ENCODE measurements at regions not wholly inside any gene's neighbourhood (a gene's known extent, or its start where the extent isn't known, plus 50 kb on each side); places are given as distances from the start of the nearest gene placed in this dataset.
"Not testable (repeated sequence)": the region's sequence is repeated elsewhere in the genome, so short reads cannot be mapped to it uniquely, and the experiment has no call there.

DNA sequence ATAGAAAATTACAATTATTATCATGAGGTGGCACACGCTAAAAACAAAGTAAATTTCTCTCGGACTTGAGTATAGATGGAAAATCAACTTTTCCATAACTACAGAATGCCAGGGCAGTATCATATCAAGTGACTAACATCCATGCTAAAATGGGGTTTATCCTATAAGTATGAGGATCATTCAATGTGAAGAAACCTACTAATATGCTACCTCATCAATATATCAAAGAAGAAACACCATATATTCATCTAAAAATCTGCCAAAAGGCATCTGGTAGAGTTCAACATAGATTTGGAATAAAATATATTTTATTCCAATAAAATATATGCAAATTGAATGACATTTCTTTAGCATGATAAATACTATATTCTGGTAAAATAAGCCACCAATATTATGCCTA lies 894.4 kb downstream of the MCTP2 start:
- DNase-seq (ENCODE audit: low read depth), result no peak
- in situ Hi-C loops (cut with HindIII; ENCODE audit: low pct_unique_long_range_greater_than_20kb, low sequenced_read_pairs), result no loop called here

DNA sequence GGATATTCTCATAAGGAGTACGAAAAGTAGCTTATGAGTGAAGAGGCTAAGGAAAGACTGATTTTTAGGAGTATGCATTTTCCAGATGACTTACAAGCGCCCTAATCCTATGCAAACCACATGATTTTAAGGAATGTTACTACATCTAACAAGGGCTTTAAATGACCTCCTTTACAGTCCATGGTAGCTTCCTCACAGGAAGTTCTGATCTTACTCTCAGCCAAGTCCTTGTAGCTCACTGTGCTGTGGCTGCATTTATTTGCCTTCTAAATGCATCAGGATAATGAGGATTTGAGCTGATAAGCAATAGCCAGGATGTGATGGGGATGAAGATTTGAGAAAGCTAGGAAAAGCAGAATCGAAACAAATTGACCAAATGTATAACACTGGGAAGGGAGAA lies 896.0 kb downstream of the MCTP2 start:
- DNase-seq (ENCODE audit: low read depth), result no peak
- in situ Hi-C loops (cut with HindIII; ENCODE audit: low pct_unique_long_range_greater_than_20kb, low sequenced_read_pairs), result no loop called here

DNA sequence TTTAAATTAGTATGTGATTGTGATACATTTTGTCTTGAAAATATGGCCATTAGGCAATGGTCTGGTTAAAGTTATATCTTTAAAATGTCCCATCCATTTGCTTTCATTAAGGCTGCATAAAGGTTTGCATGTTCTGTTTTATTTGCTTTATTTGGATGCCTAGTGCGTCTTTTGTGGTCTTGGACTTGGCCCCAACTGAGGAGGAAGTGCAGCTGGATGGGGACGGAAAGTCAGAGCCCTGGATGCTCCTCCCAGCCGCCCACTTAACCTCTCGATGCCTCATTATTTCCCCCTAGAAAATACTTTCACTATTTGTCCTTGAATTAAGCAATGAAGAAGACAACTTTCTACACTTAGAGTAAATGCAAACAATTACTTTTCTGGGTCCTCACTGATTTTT lies 898.2 kb downstream of the MCTP2 start:
- no peak for DNase-seq (ENCODE audit: low read depth)

DNA sequence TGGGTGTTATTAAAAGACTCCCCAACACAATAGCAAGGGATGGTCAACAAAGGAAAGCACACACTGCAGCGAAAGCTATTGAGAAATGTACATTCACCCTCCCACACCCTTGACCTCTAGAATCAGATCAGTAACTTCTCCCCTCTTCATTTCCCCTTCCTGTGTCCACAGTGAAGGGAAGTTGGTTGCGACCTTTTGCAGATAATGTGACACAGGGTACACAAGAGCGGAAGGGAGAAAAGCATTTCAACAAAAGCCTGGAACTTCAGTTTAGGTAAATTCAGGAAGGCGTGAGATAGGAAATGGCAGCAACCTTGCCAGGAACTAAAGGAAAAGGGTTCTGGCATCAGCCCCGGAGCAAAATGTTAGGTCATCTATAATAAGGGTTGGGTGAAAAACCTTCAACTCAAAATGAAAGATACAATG lies 899.8 kb downstream of the MCTP2 start:
- in situ Hi-C loops (cut with HindIII; ENCODE audit: low pct_unique_long_range_greater_than_20kb, low sequenced_read_pairs), result no loop called here
- DNase-seq (ENCODE audit: low read depth), result no peak

More for the DNA sequence above, 898.2 kb downstream of the MCTP2 start:
- in situ Hi-C loops (cut with HindIII; ENCODE audit: low pct_unique_long_range_greater_than_20kb, low sequenced_read_pairs), result no loop called here

DNA sequence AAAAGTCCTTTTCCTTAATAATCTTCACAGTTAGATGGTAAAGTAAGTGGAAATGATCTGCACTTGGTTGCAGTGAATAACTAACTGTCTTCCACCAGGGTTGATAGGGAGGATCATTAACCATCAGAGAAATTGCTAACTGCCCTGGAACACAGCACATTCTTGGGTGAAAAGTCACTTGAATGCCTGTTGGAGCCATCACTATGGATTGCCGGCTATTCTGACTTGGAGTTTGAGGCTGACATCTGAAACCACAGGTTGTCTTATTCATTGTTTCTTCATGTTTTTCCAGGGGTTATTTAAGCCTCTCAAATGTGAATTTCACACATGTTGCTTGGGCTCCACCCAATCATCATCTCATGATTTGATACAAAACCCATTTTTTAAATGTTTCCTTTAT lies 901.4 kb downstream of the MCTP2 start:
- peak; percentile 44 for DNase-seq (ENCODE audit: low read depth)
- in situ Hi-C loops (cut with HindIII; ENCODE audit: low pct_unique_long_range_greater_than_20kb, low sequenced_read_pairs), result no loop called here

DNA sequence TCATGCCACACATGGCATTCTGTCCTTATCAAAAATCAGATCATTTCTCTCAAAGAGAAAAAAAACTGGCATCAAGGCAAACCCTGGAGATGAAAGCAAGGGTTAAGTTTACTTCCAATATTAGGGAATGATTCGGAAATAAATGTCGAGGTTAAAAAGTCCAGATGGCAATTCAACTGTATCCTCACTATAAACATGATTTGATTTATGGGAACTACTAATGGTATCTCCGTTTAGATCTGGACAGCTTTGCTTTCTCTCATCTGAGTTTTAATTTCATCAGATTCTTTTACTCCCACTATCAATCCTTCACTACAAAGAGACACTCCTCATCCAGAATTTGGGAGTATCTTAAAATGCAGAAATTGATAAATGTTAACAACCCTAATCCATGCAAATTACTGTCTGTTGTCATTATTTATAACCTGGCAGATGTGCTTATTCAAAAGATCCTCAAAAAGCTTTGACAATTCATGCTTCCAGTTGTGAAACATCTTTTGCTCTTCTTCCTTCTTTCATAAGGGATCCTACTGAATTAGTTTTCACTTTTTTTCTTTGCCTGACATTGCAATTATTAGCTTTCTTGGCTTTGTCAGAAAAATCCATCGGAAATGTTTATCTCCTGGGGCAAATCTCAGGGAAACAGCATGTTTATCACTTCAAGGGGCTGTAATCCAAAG lies 903.2 kb downstream of the MCTP2 start:
- DNase-seq (ENCODE audit: low read depth), result no peak
- in situ Hi-C loops (cut with HindIII; ENCODE audit: low pct_unique_long_range_greater_than_20kb, low sequenced_read_pairs), result no loop called here

DNA sequence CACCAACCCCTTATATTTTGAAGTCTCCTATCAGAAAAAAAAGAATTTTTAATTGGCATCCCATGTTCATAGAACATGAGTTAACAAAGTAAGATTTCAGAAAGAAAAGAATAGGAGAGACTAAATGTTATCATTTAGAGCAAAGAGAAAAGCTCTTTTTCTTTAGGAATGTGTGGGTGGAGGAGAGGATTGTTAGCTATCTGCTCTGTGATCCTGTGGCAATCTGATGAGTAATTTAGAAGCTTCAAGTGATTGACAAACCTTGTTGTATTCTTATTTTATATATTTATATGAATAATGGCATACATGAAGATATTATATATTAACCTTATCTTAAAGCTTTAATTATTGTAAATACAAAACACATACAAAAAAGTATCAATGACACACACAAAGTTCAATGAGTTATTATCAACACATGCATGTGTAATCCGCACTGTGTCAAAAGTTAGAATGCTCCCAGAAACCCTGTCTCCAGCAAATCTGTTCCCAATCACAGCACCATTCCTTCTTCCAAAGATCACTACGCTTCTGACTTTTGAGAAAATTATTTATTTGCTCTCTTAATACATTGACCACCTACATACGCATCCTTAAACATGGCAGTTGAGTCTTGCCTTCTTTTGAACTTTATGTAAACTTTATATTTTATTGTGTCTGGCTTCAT lies 907.4 kb downstream of the MCTP2 start:
- in situ Hi-C loops (cut with HindIII; ENCODE audit: low pct_unique_long_range_greater_than_20kb, low sequenced_read_pairs), result no loop called here
- DNase-seq (ENCODE audit: low read depth), result no peak

DNA sequence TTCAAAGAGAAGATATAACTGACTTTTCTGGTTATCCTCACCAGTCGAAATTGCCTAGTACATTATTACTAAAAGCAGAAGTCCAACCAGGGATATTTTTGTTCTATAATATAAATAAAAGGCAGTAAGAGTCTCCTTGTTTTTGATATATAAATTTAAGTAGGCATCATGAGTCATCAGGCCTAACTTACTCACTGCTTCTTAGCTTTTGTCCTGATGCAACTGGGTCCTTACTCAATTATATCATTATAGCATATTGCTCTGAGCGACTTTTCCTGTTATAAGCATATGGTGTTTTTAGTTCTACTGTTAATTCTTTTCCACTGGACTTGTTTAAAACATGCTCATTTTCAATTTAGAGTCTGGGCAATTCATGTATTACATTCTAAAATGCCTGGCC lies 910.1 kb downstream of the MCTP2 start:
- in situ Hi-C loops (cut with HindIII; ENCODE audit: low pct_unique_long_range_greater_than_20kb, low sequenced_read_pairs), result no loop called here

DNA sequence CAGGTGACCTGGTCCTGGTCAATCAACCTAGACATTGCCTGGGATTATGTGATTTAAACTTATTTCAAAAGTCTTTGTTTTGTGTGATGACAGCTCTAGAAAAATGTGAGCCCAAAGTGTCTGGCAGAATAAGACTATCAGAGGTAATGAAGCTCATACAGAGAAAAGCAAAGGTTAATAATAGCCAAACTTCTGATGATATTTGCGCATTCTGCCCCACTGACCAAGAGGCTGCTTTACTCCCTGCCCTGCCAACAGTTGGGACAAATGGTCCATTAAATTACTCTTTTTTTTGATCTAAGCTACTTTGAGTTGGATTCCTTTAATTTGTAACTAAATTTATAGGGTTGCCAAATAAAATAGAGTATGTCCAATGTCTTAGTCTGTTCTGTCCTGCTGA lies 911.2 kb downstream of the MCTP2 start:
- peak; percentile 50 for DNase-seq (ENCODE audit: low read depth)
- in situ Hi-C loops (cut with HindIII; ENCODE audit: low pct_unique_long_range_greater_than_20kb, low sequenced_read_pairs), result no loop called here

More for the DNA sequence above, 910.1 kb downstream of the MCTP2 start:
- no peak for DNase-seq (ENCODE audit: low read depth)

DNA sequence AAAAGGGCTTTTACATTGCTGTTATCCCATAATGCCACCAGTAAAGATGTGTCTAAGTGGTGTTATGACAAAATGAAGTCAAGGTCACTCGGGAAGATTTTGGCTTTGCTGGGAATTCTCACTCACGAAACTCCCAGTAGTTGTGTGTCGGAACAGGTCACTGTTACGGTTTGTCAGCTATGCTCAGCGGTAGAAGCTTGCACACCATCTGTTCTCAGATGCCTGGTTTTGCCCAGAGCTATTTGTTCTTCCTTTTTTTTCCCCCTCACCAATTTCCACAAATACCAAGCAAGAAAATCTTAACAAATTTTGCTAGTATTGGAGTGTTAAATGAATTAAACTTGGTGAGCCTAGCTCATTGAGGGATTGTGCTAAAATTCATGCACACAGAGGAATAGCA lies 915.1 kb downstream of the MCTP2 start:
- DNase-seq (ENCODE audit: low read depth), result no peak
- in situ Hi-C loops (cut with HindIII; ENCODE audit: low pct_unique_long_range_greater_than_20kb, low sequenced_read_pairs), result no loop called here

DNA sequence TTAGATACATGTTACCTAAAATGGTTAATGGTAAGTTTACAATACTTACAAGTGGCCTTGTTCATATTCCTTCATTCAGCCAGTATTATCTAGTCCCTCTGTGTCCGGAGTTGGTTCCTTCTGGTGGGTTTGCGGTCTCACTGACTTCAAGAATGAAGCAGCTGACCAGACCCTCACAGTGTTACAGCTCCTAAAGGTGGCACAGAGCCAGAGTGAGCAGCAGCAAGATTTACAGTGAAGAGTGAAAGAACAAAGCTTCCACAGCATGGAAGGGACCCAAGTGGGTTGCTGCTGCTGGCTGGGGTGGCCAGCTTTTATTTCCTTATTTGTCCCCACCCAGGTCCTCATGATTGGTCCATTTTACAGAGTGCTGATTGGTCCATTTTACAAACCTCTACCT lies 916.8 kb downstream of the MCTP2 start:
- in situ Hi-C loops (cut with HindIII; ENCODE audit: low pct_unique_long_range_greater_than_20kb, low sequenced_read_pairs), result no loop called here
- DNase-seq (ENCODE audit: low read depth), result no peak

DNA sequence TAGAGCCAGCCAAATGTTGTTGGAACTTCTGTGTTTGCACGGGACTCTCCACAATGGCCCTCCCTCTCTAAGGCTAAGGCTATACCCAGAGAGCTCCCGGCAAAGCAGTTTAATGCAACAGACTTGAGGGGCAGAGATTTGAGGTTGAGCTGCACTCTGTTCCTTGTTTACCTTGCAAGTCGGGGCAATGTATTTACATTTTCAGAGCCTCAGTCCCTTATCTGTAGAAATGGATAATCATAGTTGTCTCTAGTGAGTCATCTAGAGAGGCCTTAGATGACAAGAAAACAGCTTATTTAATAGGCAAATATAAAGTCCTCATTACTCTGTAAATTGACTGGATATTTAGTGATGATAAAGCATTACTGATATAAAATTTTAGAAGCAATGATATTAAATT lies 917.7 kb downstream of the MCTP2 start:
- no peak for DNase-seq (ENCODE audit: low read depth)
- in situ Hi-C loops (cut with HindIII; ENCODE audit: low pct_unique_long_range_greater_than_20kb, low sequenced_read_pairs), result no loop called here

DNA sequence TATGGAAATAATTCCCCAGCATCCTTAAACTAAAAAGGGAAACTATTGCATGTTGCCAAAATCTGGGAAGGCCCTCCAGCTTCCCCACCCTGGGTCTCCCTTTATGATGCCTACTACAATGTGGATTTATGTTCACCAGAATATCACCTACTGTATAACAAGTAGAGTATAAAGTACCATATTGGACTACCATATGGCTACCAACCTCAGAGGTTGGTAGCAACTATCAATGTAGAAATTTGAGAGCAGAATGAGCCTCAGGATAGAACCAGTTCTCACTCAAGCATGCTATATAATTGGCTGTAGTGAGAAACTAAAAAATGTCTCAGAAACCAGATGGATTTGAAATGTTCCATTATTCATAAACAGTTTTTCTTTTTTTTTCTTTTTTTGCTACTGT lies 918.4 kb downstream of the MCTP2 start:
- DNase-seq (ENCODE audit: low read depth), result no peak

DNA sequence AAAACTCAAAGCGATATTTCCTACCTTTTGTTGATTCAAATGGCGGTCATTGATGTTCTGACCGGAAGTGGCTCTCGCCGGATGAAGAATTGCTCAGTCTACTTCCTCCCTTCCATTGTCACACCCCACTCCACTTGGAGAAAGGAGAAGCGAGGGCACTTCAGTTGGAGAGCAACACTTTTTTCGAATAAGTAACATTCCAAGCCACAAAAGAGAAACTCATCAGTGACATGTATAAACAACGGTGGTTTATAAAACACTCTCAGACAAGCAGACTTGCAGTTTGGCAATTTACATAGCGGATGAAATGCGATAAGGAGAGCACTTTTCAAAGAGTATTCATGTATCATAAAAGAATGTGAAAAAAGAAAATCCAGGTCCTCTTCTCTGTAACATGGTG lies 919.1 kb downstream of the MCTP2 start:
- DNase-seq (ENCODE audit: low read depth), result no peak
- in situ Hi-C loops (cut with HindIII; ENCODE audit: low pct_unique_long_range_greater_than_20kb, low sequenced_read_pairs), result no loop called here

More for the DNA sequence above, 918.4 kb downstream of the MCTP2 start:
- in situ Hi-C loops (cut with HindIII; ENCODE audit: low pct_unique_long_range_greater_than_20kb, low sequenced_read_pairs), result no loop called here

DNA sequence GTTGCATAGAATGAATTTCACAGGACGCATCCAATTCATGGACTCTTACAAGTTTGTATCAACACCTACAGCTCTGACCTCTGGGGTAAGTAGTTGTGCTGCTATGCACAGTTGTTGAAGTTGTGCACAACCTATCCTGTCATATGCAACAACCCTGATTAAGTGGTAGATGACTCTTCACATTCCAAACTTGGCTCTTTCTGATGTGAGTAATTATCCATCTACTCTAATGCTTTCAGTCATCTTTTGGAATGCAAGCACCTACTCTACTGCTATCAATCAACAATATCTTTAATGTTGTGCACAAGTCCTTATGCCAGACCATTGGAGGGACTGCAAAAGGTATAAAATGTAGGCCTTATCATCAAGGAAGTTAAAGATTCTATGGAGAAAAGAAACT lies 921.4 kb downstream of the MCTP2 start:
- no peak for DNase-seq (ENCODE audit: low read depth)
- in situ Hi-C loops (cut with HindIII; ENCODE audit: low pct_unique_long_range_greater_than_20kb, low sequenced_read_pairs), result no loop called here

DNA sequence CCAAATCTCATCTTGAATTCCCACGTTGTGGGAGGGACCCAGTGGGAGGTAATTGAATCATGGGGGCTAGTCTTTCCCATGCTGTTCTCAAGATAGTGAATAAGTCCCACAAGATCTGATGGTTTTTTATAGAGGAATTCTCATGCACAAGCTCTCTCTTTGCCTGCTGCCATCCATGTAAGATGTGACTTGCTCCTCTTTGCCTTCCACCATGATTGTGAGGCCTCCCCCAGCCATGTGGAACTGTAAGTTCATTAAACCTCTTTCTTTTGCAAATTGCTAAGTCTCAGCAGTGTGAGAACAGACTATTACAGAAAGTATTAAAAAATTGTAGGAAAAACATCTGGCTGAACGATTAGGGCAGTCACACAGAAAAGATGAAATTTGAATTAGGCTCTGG lies 921.8 kb downstream of the MCTP2 start:
- DNase-seq (ENCODE audit: low read depth); in situ Hi-C loops (cut with HindIII; ENCODE audit: low pct_unique_long_range_greater_than_20kb, low sequenced_read_pairs): not testable (repeated sequence)

DNA sequence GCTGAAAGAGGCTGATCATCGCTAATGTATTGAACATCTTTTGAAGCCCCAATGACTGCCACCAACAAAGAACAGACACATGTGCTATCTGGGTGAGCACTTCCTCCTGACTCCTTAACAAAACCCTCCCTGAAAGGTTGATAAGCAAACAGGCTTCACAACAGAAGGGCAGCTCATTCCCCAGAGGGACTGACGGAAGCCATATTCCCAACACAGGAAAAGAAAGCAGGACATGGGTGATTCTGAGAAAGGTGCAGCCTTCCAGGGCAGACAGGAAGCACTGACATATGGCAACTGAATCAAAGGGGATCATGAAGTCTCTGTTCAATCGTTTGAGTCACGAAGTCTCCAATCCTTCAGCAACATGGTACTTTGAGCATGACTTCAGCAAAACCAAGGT lies 929.0 kb downstream of the MCTP2 start:
- no peak for DNase-seq (ENCODE audit: low read depth)
- in situ Hi-C loops (cut with HindIII; ENCODE audit: low pct_unique_long_range_greater_than_20kb, low sequenced_read_pairs), result no loop called here

DNA sequence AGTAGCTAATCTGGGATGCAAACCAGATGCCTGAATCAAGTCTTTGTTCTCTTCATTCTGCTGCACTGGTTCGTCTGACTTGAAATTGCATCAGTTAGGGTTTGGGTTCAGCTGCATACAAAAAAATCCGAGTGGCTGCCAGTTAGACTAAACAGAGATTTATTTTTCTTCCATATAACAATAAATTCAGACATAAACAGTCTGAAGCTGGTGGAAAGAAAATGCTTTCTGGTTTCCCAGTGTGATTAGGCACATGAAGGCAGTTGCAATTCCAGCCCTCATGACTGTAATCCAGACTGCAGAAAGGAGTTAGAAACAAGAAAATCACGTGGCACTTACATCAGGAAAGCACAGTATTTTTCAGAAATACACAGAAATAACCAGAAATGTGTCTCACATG lies 930.7 kb downstream of the MCTP2 start:
- in situ Hi-C loops (cut with HindIII; ENCODE audit: low pct_unique_long_range_greater_than_20kb, low sequenced_read_pairs), result no loop called here
- no peak for DNase-seq (ENCODE audit: low read depth)

DNA sequence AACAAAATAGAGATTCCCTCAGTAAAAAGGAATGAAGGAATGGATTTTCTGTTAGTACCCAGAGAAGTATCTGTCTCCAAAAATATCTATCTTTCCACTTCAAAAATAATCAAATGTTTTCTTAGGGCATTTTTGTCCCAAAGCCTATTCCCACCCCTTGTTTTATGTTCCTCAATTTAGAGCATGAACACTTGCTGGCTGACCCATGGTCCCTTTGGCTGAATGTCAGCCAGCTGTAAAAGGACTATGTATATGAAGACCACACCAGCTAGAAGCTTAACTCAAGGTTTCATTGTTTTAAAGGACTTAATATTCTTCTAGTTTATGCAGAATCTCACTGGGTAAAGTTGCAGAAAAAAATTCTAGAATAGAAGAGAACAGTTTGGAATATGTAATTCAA lies 931.2 kb downstream of the MCTP2 start:
- no peak for DNase-seq (ENCODE audit: low read depth)
- in situ Hi-C loops (cut with HindIII; ENCODE audit: low pct_unique_long_range_greater_than_20kb, low sequenced_read_pairs), result no loop called here

DNA sequence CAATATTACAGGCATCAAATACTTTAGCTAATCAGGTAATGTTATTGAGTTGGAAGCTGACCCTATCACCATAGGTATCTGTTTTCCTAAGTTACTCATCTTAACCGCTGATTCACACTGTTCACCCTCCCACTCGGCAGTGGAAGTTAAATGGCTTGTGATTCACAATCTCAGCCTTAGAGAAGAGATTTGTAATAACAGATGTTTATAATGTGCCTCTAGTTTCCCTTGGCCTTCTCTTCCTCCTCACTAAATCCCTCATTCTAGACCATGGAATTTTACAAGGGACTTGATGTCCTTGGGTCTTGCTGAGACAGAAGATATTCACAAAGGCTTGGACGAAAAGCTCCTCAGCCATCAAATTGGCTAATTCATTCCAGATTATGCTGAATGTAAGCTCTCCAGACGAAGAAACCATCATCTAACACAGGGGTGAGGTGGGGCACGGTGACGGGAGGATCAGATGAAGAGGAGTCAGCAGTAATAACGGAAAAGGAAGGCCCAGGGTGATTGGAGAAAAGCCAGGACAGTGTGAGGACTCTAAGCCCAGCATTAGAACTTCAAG lies 931.7 kb downstream of the MCTP2 start:
- peak; percentile 49 for DNase-seq (ENCODE audit: low read depth)
- in situ Hi-C loops (cut with HindIII; ENCODE audit: low pct_unique_long_range_greater_than_20kb, low sequenced_read_pairs), result no loop called here

Data from Caki2 (cell line).